Loucy (cell line): ENCODE measurements at regions not wholly inside any gene's neighbourhood (a gene's known extent, or its start where the extent isn't known, plus 50 kb on each side); places are given as distances from the start of the nearest gene placed in this dataset.

ENCODE experiments used
- EZH2phosphoT487 ChIP-seq: fragments of 200-600 bp; IDR thresholded peaks from 2 replicates; pipeline ENCODE4 v1.6.1; 2018; ENCODE audit warnings: antibody characterized with exemption, mild to moderate bottlenecking, moderate library complexity, borderline replicate concordance
- TF ChIP-seq, protein P1 (sequence below): fragments of 200-600 bp; sonication (generic); conservative IDR thresholded peaks from 2 replicates; pipeline ENCODE4 v1.5.1; 2014; ENCODE audit warnings: mild to moderate bottlenecking, antibody characterized with exemption, low read length

DNA sequence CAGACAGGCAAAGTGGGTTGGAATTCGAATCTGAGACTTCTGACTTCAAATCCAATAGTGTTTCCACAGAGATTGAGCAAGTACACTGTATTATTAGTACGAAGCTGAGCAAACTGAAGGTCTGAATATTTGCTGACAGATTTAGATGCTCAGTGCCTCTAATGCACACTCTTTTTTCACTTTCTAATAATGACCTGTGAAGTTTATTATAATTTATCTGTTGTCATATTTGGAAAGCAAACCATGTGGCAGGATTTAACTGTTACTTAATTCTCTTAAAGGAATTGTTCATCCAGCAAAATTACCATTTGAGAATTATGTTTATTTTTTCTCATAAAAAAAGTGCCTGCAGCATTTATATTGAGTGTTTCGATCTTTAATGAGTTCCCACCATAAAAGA is 277.3 kb downstream of the DMRT2 start:
- TF ChIP-seq, protein P1, sequence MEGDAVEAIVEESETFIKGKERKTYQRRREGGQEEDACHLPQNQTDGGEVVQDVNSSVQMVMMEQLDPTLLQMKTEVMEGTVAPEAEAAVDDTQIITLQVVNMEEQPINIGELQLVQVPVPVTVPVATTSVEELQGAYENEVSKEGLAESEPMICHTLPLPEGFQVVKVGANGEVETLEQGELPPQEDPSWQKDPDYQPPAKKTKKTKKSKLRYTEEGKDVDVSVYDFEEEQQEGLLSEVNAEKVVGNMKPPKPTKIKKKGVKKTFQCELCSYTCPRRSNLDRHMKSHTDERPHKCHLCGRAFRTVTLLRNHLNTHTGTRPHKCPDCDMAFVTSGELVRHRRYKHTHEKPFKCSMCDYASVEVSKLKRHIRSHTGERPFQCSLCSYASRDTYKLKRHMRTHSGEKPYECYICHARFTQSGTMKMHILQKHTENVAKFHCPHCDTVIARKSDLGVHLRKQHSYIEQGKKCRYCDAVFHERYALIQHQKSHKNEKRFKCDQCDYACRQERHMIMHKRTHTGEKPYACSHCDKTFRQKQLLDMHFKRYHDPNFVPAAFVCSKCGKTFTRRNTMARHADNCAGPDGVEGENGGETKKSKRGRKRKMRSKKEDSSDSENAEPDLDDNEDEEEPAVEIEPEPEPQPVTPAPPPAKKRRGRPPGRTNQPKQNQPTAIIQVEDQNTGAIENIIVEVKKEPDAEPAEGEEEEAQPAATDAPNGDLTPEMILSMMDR = no peak
- TF ChIP-seq EZH2phosphoT487 = no peak
